IPS-18c (cell line): ENCODE measurements at regions not wholly inside any gene's neighbourhood (a gene's known extent, or its start where the extent isn't known, plus 50 kb on each side); places are given as distances from the start of the nearest gene placed in this dataset.
A peak's percentile ranks its signal among the peaks of the same experiment; 100 is the strongest.
"Not testable (repeated sequence)": the region's sequence is repeated elsewhere in the genome, so short reads cannot be mapped to it uniquely, and the experiment has no call there.

Experiments used
- H3K4me3 ChIP-seq: 2 replicates; pipeline ENCODE4 v1.7.0; 2013; ENCODE audit warnings: low read depth, mild to moderate bottlenecking, low read length, moderate library complexity; ENCODE audit not compliant: insufficient read depth
- H3K9me3 ChIP-seq: one replicate; pipeline ENCODE4 v1.6.1; 2013; ENCODE audit warnings: mild to moderate bottlenecking, low read length, moderate library complexity; ENCODE audit not compliant: control insufficient read depth, insufficient read depth

GRCh38 chr21:9823197-9824157 lies 697.9 kb upstream of the TPTE start:
- H3K4me3 ChIP-seq = peak overlapping the region; percentile 1; the same call in 1 of the 2 replicates
- H3K9me3 ChIP-seq = not testable (repeated sequence)

- H3K4me3 ChIP-seq, H3K9me3 ChIP-seq: not testable (repeated sequence)
Measured at GRCh38 chr21:9830801-9831200, 690.6 kb upstream of the TPTE start.

- not testable (repeated sequence) for H3K4me3 ChIP-seq, H3K9me3 ChIP-seq
Measured at GRCh38 chr21:9832751-9833150, 688.6 kb upstream of the TPTE start.

DNA sequence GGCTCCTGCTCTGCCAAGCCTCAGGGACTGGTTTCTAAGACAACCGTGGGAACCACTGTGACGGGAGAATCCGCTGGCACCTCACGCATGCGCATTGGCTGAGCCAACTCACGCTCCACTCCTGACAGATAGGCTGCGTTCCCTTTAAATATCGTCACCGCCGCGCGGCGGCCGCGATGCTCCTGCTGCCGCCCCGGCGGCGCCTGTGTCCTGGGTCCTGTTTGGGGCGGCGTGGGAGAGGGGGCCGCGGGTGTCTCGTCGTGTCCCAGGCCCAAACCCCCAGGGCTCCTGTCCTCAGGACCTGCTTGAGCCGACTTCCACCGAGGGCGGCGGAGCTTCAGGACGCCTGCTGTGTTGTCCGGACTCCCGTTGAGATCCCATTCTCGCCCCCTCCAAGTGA lies 684.8 kb upstream of the TPTE start:
- peaks cover 23% of the 10 kb centered on the region for H3K9me3 ChIP-seq

DNA sequence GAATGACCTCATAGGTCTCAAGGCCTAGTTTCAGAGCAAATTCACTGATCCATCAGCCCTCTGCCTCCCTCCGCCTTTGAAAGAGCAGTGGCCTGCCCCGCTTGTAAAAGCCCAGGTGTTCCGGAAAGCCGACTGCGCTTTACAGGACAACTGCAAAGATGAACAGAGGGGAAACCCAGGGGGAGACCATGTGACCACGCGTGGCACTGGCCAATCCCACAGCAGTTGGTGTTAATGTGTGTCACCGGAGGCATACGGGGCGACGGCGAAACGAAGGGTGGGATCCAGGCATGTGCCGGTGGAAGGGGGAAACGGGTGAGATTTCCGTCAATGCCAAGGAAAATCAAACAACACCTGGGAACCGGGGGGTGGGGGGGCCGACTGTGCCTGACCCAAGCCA lies 684.4 kb upstream of the TPTE start:
- H3K9me3 ChIP-seq = peaks cover 23% of the 10 kb centered on the region
- not testable (repeated sequence) for H3K4me3 ChIP-seq

More for the DNA sequence above, 684.8 kb upstream of the TPTE start:
- not testable (repeated sequence) for H3K4me3 ChIP-seq

DNA sequence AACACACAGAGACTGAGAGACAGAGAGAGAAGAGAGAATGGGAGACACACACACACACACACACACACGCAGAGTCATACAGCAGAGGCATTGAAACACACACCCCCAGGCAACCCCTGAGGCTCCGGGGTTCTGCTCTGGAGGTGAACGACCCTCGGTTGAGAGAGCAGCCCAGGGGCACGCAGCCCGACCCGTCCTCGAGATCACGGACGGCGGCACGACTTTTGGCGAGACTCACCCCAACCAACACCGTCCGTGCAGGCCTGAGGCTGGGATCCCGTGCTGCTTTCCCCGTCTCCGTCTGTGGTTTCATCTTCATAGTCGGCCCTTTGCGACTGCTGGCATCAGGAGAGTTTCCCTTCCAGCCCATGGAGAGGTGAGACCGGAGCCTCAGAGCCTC lies 683.9 kb upstream of the TPTE start:
- peaks cover 23% of the 10 kb centered on the region for H3K9me3 ChIP-seq
- H3K4me3 ChIP-seq = not testable (repeated sequence)

- peak overlapping the region; percentile 9; the same call in 1 of the 2 replicates for H3K4me3 ChIP-seq
Measured at GRCh38 chr21:9837946-9838737, 683.2 kb upstream of the TPTE start.

GRCh38 chr21:9838738-9839642 lies 682.4 kb upstream of the TPTE start:
- no peak overlapping the region; the same call in 1 of the 2 replicates for H3K4me3 ChIP-seq

More at GRCh38 chr21:9837946-9838737, 683.2 kb upstream of the TPTE start:
- peaks cover 23% of the 10 kb centered on the region for H3K9me3 ChIP-seq

DNA sequence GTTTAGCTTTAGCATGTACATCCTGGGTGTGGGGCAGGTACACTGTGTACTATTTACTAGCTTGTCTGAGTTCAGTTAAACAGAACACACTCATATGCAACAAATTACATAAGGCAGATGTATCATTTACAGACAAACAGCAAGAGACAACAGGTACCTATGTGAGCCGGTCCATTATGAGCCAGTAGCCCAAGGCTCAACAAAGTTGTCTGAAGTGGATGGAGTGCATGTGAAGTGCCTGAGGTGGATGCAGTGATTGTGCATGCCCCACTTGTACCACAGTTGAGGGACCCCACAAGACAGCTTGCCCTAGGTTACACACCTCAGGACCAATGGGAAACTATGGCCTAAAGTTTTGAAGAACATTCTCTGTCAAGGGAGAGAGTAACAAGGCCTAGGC lies 677.3 kb upstream of the TPTE start:
- H3K9me3 ChIP-seq = peaks cover 21% of the 10 kb centered on the region

More at GRCh38 chr21:9838738-9839642, 682.4 kb upstream of the TPTE start:
- H3K9me3 ChIP-seq = peaks cover 23% of the 10 kb centered on the region

GRCh38 chr21:9847511-9847910 lies 673.9 kb upstream of the TPTE start:
- H3K9me3 ChIP-seq = peaks cover 21% of the 10 kb centered on the region

More for the DNA sequence above, 677.3 kb upstream of the TPTE start:
- not testable (repeated sequence) for H3K4me3 ChIP-seq

DNA sequence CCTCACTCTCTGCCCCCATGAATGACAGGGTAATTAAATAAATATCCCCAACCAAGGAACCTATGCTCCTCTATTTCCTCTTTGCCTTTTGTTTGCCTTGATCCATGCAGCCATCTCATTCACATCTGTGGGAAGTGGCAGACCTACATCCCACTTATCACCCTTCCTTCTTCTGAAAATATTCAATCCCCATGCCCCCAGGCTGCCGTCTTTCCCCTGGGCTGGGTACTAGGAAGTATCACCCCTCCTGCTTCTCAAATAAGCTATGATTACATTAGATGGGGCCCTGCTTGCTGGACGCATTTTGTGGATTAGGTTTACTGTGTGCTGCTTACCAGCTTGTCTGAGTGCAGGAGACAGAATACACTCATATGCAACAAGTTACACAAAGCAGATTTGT lies 670.2 kb upstream of the TPTE start:
- not testable (repeated sequence) for H3K4me3 ChIP-seq
- H3K9me3 ChIP-seq = peaks cover 13% of the 10 kb centered on the region

More at GRCh38 chr21:9847511-9847910, 673.9 kb upstream of the TPTE start:
- H3K4me3 ChIP-seq = not testable (repeated sequence)

GRCh38 chr21:9851695-9852094 lies 669.7 kb upstream of the TPTE start:
- H3K9me3 ChIP-seq = peaks cover 13% of the 10 kb centered on the region
- not testable (repeated sequence) for H3K4me3 ChIP-seq

DNA sequence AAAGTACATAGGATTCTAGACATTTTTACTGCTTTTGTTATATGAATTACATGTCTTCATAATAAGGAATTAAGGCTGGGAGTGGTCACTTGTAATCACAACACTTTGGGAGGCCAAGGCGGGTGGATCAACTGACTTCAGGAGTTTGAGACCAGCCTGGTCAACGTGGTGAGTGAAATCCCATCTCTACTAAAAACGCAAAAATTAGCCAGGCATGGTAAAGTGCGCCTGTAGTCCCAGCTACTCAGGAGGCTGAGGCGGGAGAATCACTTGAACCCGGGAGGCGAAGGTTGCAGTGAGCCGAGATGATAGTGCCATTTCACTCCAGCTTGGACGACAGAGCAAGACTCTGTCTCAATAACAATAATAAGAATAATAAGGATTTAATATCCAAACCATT lies 663.8 kb upstream of the TPTE start:
- H3K9me3 ChIP-seq = not testable (repeated sequence)

GRCh38 chr21:9859865-9860264 lies 661.5 kb upstream of the TPTE start:
- H3K4me3 ChIP-seq, H3K9me3 ChIP-seq: not testable (repeated sequence)

More for the DNA sequence above, 663.8 kb upstream of the TPTE start:
- H3K4me3 ChIP-seq = not testable (repeated sequence)

GRCh38 chr21:9862456-9862855 lies 658.9 kb upstream of the TPTE start:
- not testable (repeated sequence) for H3K9me3 ChIP-seq

GRCh38 chr21:9867815-9868214 lies 653.6 kb upstream of the TPTE start:
- H3K4me3 ChIP-seq, H3K9me3 ChIP-seq: not testable (repeated sequence)

More at GRCh38 chr21:9862456-9862855, 658.9 kb upstream of the TPTE start:
- not testable (repeated sequence) for H3K4me3 ChIP-seq

- peak overlapping the region; percentile 20 for H3K4me3 ChIP-seq
Measured at GRCh38 chr21:9873096-9873495, 648.3 kb upstream of the TPTE start.

More at GRCh38 chr21:9873096-9873495, 648.3 kb upstream of the TPTE start:
- H3K9me3 ChIP-seq = not testable (repeated sequence)
